ENCODE measurements at regions not wholly inside any gene's neighbourhood (a gene's known extent, or its start where the extent isn't known, plus 50 kb on each side); places are given as distances from the start of the nearest gene placed in this dataset.

DNA sequence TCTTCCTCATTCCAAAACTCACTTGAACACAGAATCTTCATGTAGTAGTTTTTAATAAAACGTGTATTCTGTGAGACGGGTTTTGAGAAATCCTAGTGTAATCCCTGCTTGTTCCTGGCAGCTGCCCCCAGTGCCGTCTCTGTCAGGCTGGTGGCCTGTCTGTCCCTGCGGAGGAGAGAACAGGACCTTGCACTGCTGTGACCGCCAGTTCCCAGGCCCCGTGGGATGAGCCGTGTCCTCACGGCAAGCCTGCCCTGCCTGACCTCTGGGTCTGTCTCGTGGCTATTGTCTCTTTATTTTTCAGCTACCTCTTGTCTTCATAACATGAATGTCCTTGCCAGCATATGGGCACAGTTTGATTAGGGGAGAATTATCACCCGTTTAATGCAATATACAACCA, 535.5 kb upstream of the B3GAT1 start:
- Histone ChIP-seq H3K27ac (no peak overlapping the region), H3K27me3 (no peaks in the 10 kb centered on the region), H3K36me3 (no peaks in the 10 kb centered on the region), H3K4me1 (no peaks in the 10 kb centered on the region), H3K4me3 (no peak overlapping the region), H3K9me3 (no peaks in the 10 kb centered on the region)
- intact Hi-C loops (cut with DNase I; ENCODE audit: low total_unique reads) = no loop called here
- no peak for DNase-seq
- TF ChIP-seq POLR2A (IDR thresholded peaks at IDR 0.05) = no peak
- TF ChIP-seq, protein P1, sequence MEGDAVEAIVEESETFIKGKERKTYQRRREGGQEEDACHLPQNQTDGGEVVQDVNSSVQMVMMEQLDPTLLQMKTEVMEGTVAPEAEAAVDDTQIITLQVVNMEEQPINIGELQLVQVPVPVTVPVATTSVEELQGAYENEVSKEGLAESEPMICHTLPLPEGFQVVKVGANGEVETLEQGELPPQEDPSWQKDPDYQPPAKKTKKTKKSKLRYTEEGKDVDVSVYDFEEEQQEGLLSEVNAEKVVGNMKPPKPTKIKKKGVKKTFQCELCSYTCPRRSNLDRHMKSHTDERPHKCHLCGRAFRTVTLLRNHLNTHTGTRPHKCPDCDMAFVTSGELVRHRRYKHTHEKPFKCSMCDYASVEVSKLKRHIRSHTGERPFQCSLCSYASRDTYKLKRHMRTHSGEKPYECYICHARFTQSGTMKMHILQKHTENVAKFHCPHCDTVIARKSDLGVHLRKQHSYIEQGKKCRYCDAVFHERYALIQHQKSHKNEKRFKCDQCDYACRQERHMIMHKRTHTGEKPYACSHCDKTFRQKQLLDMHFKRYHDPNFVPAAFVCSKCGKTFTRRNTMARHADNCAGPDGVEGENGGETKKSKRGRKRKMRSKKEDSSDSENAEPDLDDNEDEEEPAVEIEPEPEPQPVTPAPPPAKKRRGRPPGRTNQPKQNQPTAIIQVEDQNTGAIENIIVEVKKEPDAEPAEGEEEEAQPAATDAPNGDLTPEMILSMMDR (IDR thresholded peaks at IDR 0.05) = no peak

DNA sequence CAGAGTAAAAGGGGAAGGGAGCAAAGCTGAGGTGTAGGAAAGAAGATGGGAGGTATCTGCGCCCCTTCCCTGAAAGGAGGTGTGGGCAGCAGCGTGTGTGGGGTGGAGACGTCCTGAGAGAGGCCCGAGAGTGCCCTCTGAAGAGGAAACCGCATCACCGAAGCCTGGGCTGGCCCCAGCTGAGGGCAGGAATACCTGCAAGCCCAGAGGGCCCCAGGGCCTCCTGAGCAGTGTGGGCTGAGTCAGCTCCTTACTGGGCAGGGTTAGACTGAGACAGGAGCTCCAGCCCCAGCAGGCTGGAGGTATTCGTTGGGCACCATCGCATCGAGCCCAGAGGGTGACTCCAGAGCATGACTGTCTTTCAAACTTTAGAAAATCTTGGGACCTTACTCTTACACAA, 534.0 kb upstream of the B3GAT1 start:
- intact Hi-C loops (cut with DNase I; ENCODE audit: low total_unique reads) = no loop called here
- no peak for TF ChIP-seq POLR2A (IDR thresholded peaks at IDR 0.05)
- TF ChIP-seq, protein P1 (IDR thresholded peaks at IDR 0.05) = no peak
- DNase-seq = no peak
- Histone ChIP-seq H3K27me3 (no peaks in the 10 kb centered on the region), H3K4me1 (no peaks in the 10 kb centered on the region), H3K9me3 (no peaks in the 10 kb centered on the region), H3K36me3 (no peaks in the 10 kb centered on the region), H3K4me3 (no peak overlapping the region), H3K27ac (no peak overlapping the region)

DNA sequence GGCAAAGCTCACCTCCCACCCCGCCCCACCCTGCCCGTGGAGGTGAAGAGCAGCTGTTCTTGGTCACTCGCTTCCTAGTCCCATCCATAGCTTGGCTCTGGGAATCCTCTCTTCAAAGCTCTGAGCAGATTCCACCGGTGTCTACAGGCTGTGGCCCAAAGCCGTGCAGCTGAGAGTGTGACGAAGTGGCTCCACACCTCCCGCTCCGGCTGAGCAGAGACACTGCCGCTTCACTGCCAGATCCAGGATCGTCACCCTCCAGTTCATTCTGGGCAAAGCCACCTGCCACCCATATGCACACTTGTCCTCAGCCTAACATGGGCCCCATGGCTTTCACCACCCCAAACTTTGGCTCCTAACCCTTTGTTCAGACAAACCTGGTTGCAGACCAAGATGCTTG, 532.9 kb upstream of the B3GAT1 start:
- H3K9me3 ChIP-seq = no peaks in the 10 kb centered on the region
- H3K27me3 ChIP-seq = no peaks in the 10 kb centered on the region
- no peak for DNase-seq
- no peak overlapping the region for H3K27ac ChIP-seq
- TF ChIP-seq, protein P1 (IDR thresholded peaks at IDR 0.05) = no peak
- TF ChIP-seq POLR2A (IDR thresholded peaks at IDR 0.05) = no peak
- no peaks in the 10 kb centered on the region for H3K36me3 ChIP-seq
- no peaks in the 10 kb centered on the region for H3K4me1 ChIP-seq
- no peak overlapping the region for H3K4me3 ChIP-seq
- intact Hi-C loops (cut with DNase I; ENCODE audit: low total_unique reads) = no loop called here

DNA sequence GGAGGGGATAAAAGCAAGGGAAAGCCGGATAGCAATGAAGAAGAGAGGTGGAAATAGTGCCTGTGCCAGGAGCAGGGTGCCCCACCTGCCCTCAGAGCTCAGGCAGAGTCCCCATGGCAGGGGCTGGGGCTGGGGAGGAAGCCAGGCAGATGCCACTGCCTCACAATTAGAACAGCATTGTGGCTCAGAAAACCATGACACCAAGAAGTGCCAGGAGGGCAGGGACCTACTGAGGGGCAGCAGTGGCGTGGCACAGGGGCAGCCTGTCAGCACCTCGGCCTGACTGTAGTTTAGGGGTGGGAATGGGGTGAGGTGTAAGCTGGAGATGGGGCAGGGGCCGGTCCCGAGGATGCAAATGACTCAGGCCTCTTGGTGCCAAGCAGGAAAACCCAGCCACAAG, 532.1 kb upstream of the B3GAT1 start:
- Histone ChIP-seq H3K27me3 (no peaks in the 10 kb centered on the region), H3K36me3 (no peaks in the 10 kb centered on the region), H3K4me3 (no peak overlapping the region), H3K27ac (no peak overlapping the region), H3K4me1 (no peaks in the 10 kb centered on the region), H3K9me3 (no peaks in the 10 kb centered on the region)
- DNase-seq = no peak
- intact Hi-C loops (cut with DNase I; ENCODE audit: low total_unique reads) = no loop called here
- TF ChIP-seq POLR2A (IDR thresholded peaks at IDR 0.05) = no peak
- TF ChIP-seq, protein P1 (IDR thresholded peaks at IDR 0.05) = no peak

DNA sequence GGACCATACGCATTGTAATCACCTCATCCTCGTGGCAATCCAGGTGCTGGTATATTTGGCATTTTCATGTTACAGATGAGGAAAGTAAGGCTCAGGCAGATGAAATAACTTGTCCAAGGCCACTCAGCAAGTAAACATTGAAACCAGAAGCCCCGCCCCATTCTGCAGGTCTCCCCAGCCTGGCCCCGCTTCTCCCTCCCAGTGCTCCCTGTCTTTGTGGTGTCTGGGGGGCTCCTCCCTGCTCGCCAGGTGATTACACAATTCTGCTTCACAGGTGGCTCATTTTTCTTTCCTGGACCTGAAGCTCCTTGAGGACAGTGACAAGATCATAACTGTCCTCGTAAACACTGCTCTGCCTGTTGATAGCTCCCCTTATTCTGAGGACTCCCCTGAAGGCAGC, 531.5 kb upstream of the B3GAT1 start:
- H3K27ac ChIP-seq = no peak overlapping the region
- TF ChIP-seq, protein P1 (IDR thresholded peaks at IDR 0.05) = no peak
- no peak for TF ChIP-seq POLR2A (IDR thresholded peaks at IDR 0.05)
- DNase-seq = no peak
- intact Hi-C loops (cut with DNase I; ENCODE audit: low total_unique reads) = no loop called here
- no peaks in the 10 kb centered on the region for H3K9me3 ChIP-seq
- no peak overlapping the region for H3K4me3 ChIP-seq
- no peaks in the 10 kb centered on the region for H3K27me3 ChIP-seq
- H3K4me1 ChIP-seq = no peaks in the 10 kb centered on the region
- H3K36me3 ChIP-seq = no peaks in the 10 kb centered on the region

Measured in uterus (tissue), 3 donors.